MCF 10A (cell line): ENCODE measurements at regions not wholly inside any gene's neighbourhood (a gene's known extent, or its start where the extent isn't known, plus 50 kb on each side); places are given as distances from the start of the nearest gene placed in this dataset.

Source experiments
- BruUV-seq: library from RNA; stranded (reverse); fragments of 400-500 nt; replicated peaks from 2 replicates; lab custom pipeline; 2021; lab: Mats Ljungman, UMichigan
- CTCF ChIA-PET: fragments of 300-600 bp; sonication (Branson Sonifier 250); formaldehyde crosslinking; extraction: SDS; loops from one replicate; lab custom pipeline; 2021; ENCODE audit warnings: antibody characterized with exemption, inconsistent platforms; lab: Yijun Ruan, JAX
- POLR2A ChIA-PET: fragments of 300-600, 350-650 bp; sonication (Branson Sonifier 250); formaldehyde crosslinking; extraction: SDS; loops from one replicate; lab custom pipeline; 2020; ENCODE audit warnings: antibody characterized with exemption, inconsistent platforms; lab: Yijun Ruan, JAX
- DNase-seq: peaks from one replicate; pipeline ENCODE4 v3.0.0-alpha.2; 2018; ENCODE audit not compliant: unreplicated experiment
- H3K27ac Mint-ChIP-seq: one replicate; pipeline ENCODE4 v1.8.0; 2022; ENCODE audit warnings: mild to moderate bottlenecking, low read depth, mixed read lengths; ENCODE audit not compliant: unreplicated experiment
- H3K27me3 Mint-ChIP-seq: one replicate; pipeline ENCODE4 v1.8.0; 2022; ENCODE audit warnings: mixed read lengths; ENCODE audit not compliant: insufficient read depth, unreplicated experiment
- H3K36me3 Mint-ChIP-seq: one replicate; pipeline ENCODE4 v1.8.0; 2022; ENCODE audit warnings: mild to moderate bottlenecking, moderate library complexity, mixed read lengths; ENCODE audit not compliant: insufficient read depth, unreplicated experiment
- H3K4me1 Mint-ChIP-seq: one replicate; pipeline ENCODE4 v1.8.0; 2022; ENCODE audit warnings: mixed read lengths; ENCODE audit not compliant: insufficient read depth, unreplicated experiment
- H3K4me3 Mint-ChIP-seq: one replicate; pipeline ENCODE4 v1.8.0; 2022; ENCODE audit warnings: mild to moderate bottlenecking, moderate library complexity, mixed read lengths; ENCODE audit not compliant: unreplicated experiment
- H3K9me3 Mint-ChIP-seq: one replicate; pipeline ENCODE4 v1.8.0; 2022; ENCODE audit warnings: mixed read lengths; ENCODE audit not compliant: unreplicated experiment
- intact Hi-C: fragments of 100-400 bp; cut with micrococcal nuclease; formaldehyde crosslinking; loops from 2 replicates; pipeline ENCODE4 v1.14.1; 2022
- TF ChIP-seq, protein P1 (sequence below): fragments of 200-600 bp; IDR thresholded peaks from one replicate; pipeline ENCODE4 v1.8.0; 2022; ENCODE audit warnings: antibody characterized with exemption, mild to moderate bottlenecking; ENCODE audit not compliant: unreplicated experiment

DNA sequence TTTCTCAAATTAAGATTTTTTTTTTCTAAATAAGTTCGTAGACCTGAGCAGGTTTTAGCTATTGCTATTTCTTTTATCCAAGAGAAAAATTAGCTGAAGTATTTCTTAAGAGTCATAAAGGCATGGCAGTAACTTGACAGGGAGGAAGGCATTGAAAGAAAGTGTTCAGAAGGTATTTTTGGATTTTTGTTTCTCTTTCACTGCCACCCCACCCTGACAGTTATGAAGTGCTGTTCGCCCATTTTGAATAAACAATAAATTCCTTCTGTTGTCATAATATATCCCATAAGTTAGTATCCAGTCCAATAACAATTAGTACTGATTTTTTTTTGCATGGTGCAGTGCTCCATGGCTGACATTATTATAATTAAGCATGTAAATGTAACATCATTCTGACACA is 363.0 kb downstream of the NR2F2 start:
- no peaks in the 10 kb centered on the region for H3K9me3 Mint-ChIP-seq
- CTCF ChIA-PET: interaction anchor here (0.6 kb wide), 1 partner anchor 188 kb away, joined by 3 read pairs; no protein-coding TSS in a partner anchor
- intact Hi-C loops: no loop called here

DNA sequence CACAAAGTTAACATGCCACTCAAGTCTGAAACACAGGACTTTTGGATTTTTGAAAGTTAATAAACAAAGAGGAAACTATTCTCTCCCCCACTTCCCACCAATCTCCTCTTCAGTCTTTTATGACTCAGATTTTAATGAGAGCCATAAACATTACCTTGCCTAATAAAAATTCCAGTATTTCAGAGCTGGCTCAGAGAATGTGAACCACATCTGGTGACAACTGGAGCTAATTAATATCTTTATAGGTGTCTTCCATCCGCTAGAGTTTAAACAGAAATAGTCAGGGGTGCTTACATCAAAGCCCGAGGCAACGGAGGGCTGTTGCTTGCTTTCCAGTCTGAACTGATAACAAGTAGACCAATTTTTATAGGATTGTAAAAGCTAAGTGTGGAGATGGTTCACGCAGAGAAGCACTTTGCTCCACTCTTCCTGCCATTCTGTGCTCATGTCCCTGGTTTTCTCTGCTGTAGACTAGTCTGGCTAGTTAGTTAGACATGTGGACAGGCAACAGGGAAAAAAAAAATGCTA is 363.6 kb downstream of the NR2F2 start:
- Mint-ChIP-seq H3K36me3 (no peaks in the 10 kb centered on the region), H3K9me3 (no peaks in the 10 kb centered on the region), H3K27ac (no peak overlapping the region), H3K4me3 (no peak overlapping the region), H3K4me1 (no peaks in the 10 kb centered on the region), H3K27me3 (peaks cover 70% of the 10 kb centered on the region)
- DNase-seq: peak; percentile 4
- TF ChIP-seq, protein P1, sequence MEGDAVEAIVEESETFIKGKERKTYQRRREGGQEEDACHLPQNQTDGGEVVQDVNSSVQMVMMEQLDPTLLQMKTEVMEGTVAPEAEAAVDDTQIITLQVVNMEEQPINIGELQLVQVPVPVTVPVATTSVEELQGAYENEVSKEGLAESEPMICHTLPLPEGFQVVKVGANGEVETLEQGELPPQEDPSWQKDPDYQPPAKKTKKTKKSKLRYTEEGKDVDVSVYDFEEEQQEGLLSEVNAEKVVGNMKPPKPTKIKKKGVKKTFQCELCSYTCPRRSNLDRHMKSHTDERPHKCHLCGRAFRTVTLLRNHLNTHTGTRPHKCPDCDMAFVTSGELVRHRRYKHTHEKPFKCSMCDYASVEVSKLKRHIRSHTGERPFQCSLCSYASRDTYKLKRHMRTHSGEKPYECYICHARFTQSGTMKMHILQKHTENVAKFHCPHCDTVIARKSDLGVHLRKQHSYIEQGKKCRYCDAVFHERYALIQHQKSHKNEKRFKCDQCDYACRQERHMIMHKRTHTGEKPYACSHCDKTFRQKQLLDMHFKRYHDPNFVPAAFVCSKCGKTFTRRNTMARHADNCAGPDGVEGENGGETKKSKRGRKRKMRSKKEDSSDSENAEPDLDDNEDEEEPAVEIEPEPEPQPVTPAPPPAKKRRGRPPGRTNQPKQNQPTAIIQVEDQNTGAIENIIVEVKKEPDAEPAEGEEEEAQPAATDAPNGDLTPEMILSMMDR: no peak
- CTCF ChIA-PET: interaction anchor here (0.5 to 1.1 kb wide), 2 partner anchors 21 to 1426 kb away, joined by 3 read pairs; no protein-coding TSS in a partner anchor
- POLR2A ChIA-PET: no interaction called here
- intact Hi-C loops: no loop called here
- BruUV-seq: no TSS peak

More for the DNA sequence above, 363.0 kb downstream of the NR2F2 start:
- POLR2A ChIA-PET: no interaction called here
- H3K36me3 Mint-ChIP-seq: no peaks in the 10 kb centered on the region
- no peak overlapping the region for H3K4me3 Mint-ChIP-seq
- peaks cover 70% of the 10 kb centered on the region for H3K27me3 Mint-ChIP-seq
- H3K4me1 Mint-ChIP-seq: no peaks in the 10 kb centered on the region
- no peak for DNase-seq
- TF ChIP-seq, protein P1: no peak
- no peak overlapping the region for H3K27ac Mint-ChIP-seq
- BruUV-seq: no TSS peak

DNA sequence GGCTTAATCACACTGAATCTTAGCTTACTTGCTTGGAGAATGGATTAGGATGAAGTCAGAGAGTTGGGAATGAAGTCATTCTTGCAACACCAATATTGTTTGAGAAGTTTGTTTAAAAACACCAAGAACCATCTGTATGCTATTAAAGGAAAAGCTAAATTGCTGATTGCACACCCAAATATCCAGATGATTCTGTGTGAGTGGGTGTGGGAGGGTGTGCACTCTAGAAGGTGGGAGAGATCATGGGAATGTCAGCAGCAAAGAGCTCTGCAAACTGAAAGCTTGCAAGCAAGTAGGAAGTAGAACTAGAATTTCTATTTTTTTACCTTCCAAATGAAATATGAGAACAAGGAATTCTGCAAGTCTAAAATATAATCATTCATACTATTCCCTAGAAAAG is 364.9 kb downstream of the NR2F2 start:
- DNase-seq: no peak
- POLR2A ChIA-PET: no interaction called here
- H3K27ac Mint-ChIP-seq: no peak overlapping the region
- no peaks in the 10 kb centered on the region for H3K4me1 Mint-ChIP-seq
- no peak overlapping the region for H3K4me3 Mint-ChIP-seq
- intact Hi-C loops: no loop called here
- no peaks in the 10 kb centered on the region for H3K9me3 Mint-ChIP-seq
- no TSS peak for BruUV-seq
- CTCF ChIA-PET: interaction anchor here (1.1 kb wide), 1 partner anchor 22 kb away, joined by 3 read pairs; no protein-coding TSS in a partner anchor
- TF ChIP-seq, protein P1: no peak
- peaks cover 70% of the 10 kb centered on the region for H3K27me3 Mint-ChIP-seq
- H3K36me3 Mint-ChIP-seq: no peaks in the 10 kb centered on the region

DNA sequence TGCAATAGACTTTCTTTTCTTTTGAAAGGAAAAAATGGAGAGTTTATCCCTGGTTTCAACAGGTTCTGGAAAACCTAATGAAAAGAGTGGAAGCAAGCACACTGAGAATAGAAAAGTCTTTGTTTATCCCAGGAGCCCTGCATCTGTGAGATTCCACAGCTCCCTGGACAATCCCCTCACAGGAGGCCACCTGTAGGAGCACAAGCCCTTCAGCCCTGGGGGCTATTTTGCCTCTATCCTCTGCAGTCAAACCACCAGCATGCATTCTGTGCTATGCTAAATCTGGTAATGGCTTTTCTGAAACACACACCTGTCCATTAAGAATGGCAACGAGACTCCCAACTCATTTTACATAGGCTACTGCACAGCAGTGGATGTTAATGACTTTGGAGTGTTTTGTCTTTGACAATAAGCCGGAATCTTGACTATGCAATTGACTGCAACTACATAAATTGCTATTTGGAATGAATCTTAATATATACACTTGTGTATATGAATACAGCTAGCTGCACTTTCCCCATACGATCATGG is 369.4 kb downstream of the NR2F2 start:
- H3K4me1 Mint-ChIP-seq: no peaks in the 10 kb centered on the region
- intact Hi-C loops: no loop called here
- CTCF ChIA-PET: interaction anchor here (1.2 to 3.3 kb wide), 2 partner anchors 62 to 373 kb away, joined by 4 to 8 read pairs; no protein-coding TSS in a partner anchor
- POLR2A ChIA-PET: no interaction called here
- no peak overlapping the region for H3K27ac Mint-ChIP-seq
- DNase-seq: no peak
- H3K9me3 Mint-ChIP-seq: no peaks in the 10 kb centered on the region
- H3K4me3 Mint-ChIP-seq: no peak overlapping the region
- BruUV-seq: no TSS peak
- TF ChIP-seq, protein P1: no peak
- no peaks in the 10 kb centered on the region for H3K36me3 Mint-ChIP-seq
- peaks cover 81% of the 10 kb centered on the region for H3K27me3 Mint-ChIP-seq
